ENCODE measurements at regions not wholly inside any gene's neighbourhood (a gene's known extent, or its start where the extent isn't known, plus 50 kb on each side); places are given as distances from the start of the nearest gene placed in this dataset.

DNA sequence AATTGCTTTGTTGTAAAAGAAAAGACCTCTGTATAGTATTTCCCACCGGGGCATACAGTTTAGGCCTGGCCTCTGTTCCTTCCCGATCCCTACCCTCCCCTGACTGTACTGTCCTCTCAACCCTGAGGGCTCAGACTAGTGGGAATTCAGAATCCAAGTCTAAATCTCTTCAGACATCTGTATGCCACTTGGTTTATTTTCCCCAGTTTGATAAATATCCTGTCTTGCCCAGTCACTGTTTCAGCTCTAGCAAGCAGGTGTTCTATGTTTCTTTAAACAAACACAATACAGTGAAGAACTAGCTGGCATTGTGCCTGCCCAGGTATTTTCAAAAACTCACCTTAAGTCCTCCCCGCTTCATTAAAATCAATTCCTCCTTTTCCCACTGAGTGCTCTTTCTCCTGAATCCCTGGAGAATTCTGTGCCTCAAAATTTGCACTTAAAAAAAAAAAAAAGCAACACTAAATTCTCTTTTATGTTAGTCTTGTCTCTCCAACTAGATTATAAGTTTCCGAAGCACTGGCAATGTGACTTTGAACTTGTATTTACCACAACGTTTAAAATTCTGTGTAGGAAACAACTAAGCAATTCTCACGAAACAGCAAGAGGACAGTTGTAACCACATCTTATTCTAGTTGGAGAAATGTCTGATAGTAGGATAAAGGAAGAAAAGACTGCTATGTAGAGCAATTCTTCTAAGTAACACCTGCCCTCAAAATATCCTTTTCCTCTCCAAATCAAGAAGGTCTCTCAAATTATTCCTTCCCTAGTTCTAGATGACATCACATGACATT lies 112.0 kb upstream of the CARMIL1 start:
- TF ChIP-seq CEBPB (IDR thresholded peaks at IDR 0.05; ENCODE audit: low read depth, low read length) (no peak), ATF2 (IDR thresholded peaks at IDR 0.05; ENCODE audit: low read length) (no peak), JUN (IDR thresholded peaks at IDR 0.05; ENCODE audit: low read depth, low read length) (no peak), POLR2A (IDR thresholded peaks at IDR 0.05; ENCODE audit: control extremely low read depth in 1 of 2, low read depth in 2 of 2, low read length in 2 of 2) (no peak), TAF1 (IDR thresholded peaks at IDR 0.05; ENCODE audit: low read depth, low read length) (no peak), GABPA (IDR thresholded peaks at IDR 0.05; ENCODE audit: borderline replicate concordance, insufficient read depth, low read length) (no peak), FOSL1 (IDR thresholded peaks at IDR 0.05; ENCODE audit: insufficient read depth, low read depth, low read length) (no peak), POLR2AphosphoS5 (IDR thresholded peaks at IDR 0.05; ENCODE audit: low read depth, low read length) (no peak), EP300 (IDR thresholded peaks at IDR 0.05; ENCODE audit: borderline replicate concordance in 1 of 2, low read depth in 2 of 2, low read length in 2 of 2) (no peak), KDM5A (IDR thresholded peaks at IDR 0.05; ENCODE audit: low read length) (no peak)
- TF ChIP-seq, protein P1, sequence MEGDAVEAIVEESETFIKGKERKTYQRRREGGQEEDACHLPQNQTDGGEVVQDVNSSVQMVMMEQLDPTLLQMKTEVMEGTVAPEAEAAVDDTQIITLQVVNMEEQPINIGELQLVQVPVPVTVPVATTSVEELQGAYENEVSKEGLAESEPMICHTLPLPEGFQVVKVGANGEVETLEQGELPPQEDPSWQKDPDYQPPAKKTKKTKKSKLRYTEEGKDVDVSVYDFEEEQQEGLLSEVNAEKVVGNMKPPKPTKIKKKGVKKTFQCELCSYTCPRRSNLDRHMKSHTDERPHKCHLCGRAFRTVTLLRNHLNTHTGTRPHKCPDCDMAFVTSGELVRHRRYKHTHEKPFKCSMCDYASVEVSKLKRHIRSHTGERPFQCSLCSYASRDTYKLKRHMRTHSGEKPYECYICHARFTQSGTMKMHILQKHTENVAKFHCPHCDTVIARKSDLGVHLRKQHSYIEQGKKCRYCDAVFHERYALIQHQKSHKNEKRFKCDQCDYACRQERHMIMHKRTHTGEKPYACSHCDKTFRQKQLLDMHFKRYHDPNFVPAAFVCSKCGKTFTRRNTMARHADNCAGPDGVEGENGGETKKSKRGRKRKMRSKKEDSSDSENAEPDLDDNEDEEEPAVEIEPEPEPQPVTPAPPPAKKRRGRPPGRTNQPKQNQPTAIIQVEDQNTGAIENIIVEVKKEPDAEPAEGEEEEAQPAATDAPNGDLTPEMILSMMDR (IDR thresholded peaks at IDR 0.05; ENCODE audit: control extremely low read depth in 1 of 3, insufficient read depth in 1 of 3, low read depth in 1 of 3, low read length in 3 of 3), result no peak
- TF ChIP-seq, protein P2, sequence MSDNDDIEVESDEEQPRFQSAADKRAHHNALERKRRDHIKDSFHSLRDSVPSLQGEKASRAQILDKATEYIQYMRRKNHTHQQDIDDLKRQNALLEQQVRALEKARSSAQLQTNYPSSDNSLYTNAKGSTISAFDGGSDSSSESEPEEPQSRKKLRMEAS (IDR thresholded peaks at IDR 0.05), result no peak

Data from H1 (cell line).